Common myeloid progenitor, CD34-positive (primary cell): ENCODE measurements at regions not wholly inside any gene's neighbourhood (a gene's known extent, or its start where the extent isn't known, plus 50 kb on each side); places are given as distances from the start of the nearest gene placed in this dataset.
A peak's percentile ranks its signal among the peaks of the same experiment; 100 is the strongest.

Experiments used
- CTCF ChIA-PET: fragments of 350-600 bp; sonication (Branson Sonifier 250); formaldehyde crosslinking; loops from one replicate; lab custom pipeline; 2021; ENCODE audit warnings: antibody characterized with exemption; lab: Charles Lee
- POLR2A ChIA-PET: fragments of 350-600 bp; sonication (Branson Sonifier 250); formaldehyde crosslinking; loops from one replicate; lab custom pipeline; 2021; ENCODE audit warnings: antibody characterized with exemption; lab: Charles Lee
- DNase-seq, 3 donors: peaks; one replicate each; pipeline versions ENCODE4 v3.0.0 to v3.0.0-alpha.2; 2013
- H3K27ac ChIP-seq, 2 experiments: 1 replicate in 1 of 2; 2 replicates in 1 of 2; pipeline ENCODE4 v1.7.0; 2013; ENCODE audit warnings: inconsistent platforms in 2 of 2, low read length in 2 of 2, mild to moderate bottlenecking in 2 of 2, low read depth in 1 of 2, moderate library complexity in 1 of 2; ENCODE audit not compliant: severe bottlenecking in 2 of 2, insufficient read depth in 1 of 2, poor library complexity in 1 of 2
- H3K27me3 ChIP-seq, 5 experiments: replicated peaks in 2 of 5; 1 replicate in 3 of 5; 2 replicates in 2 of 5; pipeline versions ENCODE4 v1.6.1 to v1.7.0; 2013; ENCODE audit warnings: low read length in 4 of 5, mild to moderate bottlenecking in 2 of 5, moderate library complexity in 2 of 5, inconsistent platforms in 1 of 5; ENCODE audit not compliant: insufficient read depth in 5 of 5, control insufficient read depth in 4 of 5
- H3K36me3 ChIP-seq, 4 experiments: 1 replicate in 2 of 4; 2 replicates in 2 of 4; pipeline versions ENCODE4 v1.6.1 to v1.7.0; 2013; ENCODE audit warnings: low read length in 3 of 4, control low read depth in 1 of 4, mild to moderate bottlenecking in 1 of 4; ENCODE audit not compliant: control insufficient read depth in 4 of 4, insufficient read depth in 4 of 4
- H3K4me1 ChIP-seq, 4 experiments: 1 replicate in 3 of 4; 2 replicates in 1 of 4; pipeline versions ENCODE4 v1.6.1 to v1.7.1; 2013; ENCODE audit warnings: low read length in 3 of 4, mild to moderate bottlenecking in 3 of 4, control low read depth in 1 of 4, inconsistent platforms in 1 of 4, moderate library complexity in 1 of 4; ENCODE audit not compliant: control insufficient read depth in 4 of 4, insufficient read depth in 4 of 4; ENCODE audit errors: control extremely low read depth in 1 of 4
- H3K4me3 ChIP-seq, 7 experiments: 1 replicate in 4 of 7; 2 replicates in 3 of 7; pipeline versions ENCODE4 v1.5.1 to v1.7.0; 2013; ENCODE audit warnings: mild to moderate bottlenecking in 7 of 7, low read length in 6 of 7, moderate library complexity in 6 of 7, inconsistent platforms in 2 of 7, low read depth in 2 of 7, control low read depth in 1 of 7; ENCODE audit not compliant: insufficient read depth in 4 of 7, control insufficient read depth in 1 of 7; ENCODE audit errors: extremely low read depth in 1 of 7
- H3K9me3 ChIP-seq, 5 experiments: 1 replicate in 4 of 5; 2 replicates in 1 of 5; pipeline versions ENCODE4 v1.6.1 to v1.7.1; 2013; ENCODE audit warnings: low read length in 4 of 5, mild to moderate bottlenecking in 2 of 5, inconsistent platforms in 1 of 5, low read depth in 1 of 5, moderate library complexity in 1 of 5; ENCODE audit not compliant: control insufficient read depth in 4 of 5, insufficient read depth in 2 of 5; ENCODE audit errors: control extremely low read depth in 1 of 5
- WGBS: methylation state at CpG from one replicate; pipeline ENCODE4 v1.1.5; 2013; ENCODE audit not compliant: insufficient coverage; 5-methylcytosine and 5-hydroxymethylcytosine counted together

DNA sequence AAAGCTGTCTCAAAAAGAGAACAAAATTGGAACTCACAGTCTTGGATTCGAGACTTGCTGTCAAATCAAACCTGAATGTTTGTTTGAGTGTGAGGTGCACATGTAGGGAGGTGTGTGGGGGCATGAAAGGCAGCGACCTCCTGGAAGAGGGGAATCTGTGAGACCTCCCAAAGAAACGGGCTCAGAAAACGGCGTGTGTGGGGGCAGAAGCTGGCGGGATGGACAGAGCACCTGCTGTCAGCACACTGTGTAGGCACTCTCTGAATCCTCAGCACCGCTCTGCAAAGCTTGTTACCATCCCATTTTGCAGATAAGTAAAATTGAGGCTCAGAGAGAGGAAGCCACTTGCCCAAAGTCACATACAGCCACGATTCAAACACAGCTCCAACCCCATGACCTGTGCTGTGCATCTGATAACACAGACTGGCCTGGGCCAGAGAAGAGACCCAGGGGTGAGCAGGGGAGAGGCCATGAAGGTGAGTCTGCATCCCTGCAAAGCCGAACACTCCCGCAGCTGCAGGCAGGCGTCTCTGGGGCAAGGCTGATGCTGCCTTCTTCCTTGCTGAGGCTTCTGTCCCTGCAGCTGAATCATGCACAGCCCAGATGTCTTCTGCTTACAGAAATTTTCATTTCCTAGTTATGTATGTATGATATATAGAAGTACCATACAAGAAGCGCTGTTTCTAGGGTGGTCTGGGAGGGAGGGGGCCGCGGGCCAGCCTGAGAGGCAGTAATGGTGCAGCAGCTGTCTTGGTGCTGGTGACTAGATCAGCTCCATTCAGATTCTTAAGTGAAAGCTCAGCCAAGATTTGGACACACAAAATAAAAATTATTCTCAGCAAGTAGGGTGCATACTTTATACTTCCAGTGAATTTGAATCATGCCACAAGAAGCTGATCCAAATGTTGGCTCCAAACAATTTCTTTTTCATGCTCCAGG lies 67.3 kb upstream of the SHISAL1 start:
- H3K4me3 ChIP-seq = no peak overlapping the region
- 93% methylated on average over 9 of the region's 14 CpGs for WGBS
- H3K9me3 ChIP-seq = peaks cover 2 to 18% (median 5%) of the 10 kb centered on the region in 5 experiments
- DNase-seq = no peak
- ChIA-PET CTCF (interaction anchor here (1.3 kb wide), 1 partner anchor 44 kb away, joined by 3 read pairs; no protein-coding TSS in a partner anchor), POLR2A (no interaction called here)
- no peaks in the 10 kb centered on the region for H3K36me3 ChIP-seq
- H3K4me1 ChIP-seq = no peaks in the 10 kb centered on the region
- peaks cover 2 to 31% (median 5%) of the 10 kb centered on the region in 5 experiments for H3K27me3 ChIP-seq
- no peak overlapping the region for H3K27ac ChIP-seq

- ChIA-PET CTCF (no interaction called here), POLR2A (no interaction called here)
- Histone ChIP-seq H3K4me3 (no peak overlapping the region), H3K27me3 (peaks cover 2 to 31% (median 5%) of the 10 kb centered on the region in 5 experiments), H3K4me1 (no peaks in the 10 kb centered on the region), H3K36me3 (no peaks in the 10 kb centered on the region), H3K27ac (no peak overlapping the region), H3K9me3 (peaks cover 2 to 25% (median 5%) of the 10 kb centered on the region in 5 experiments)
- no peak for DNase-seq
Observed at GRCh38 chr22:44378380-44378779, 65.6 kb upstream of the SHISAL1 start.

GRCh38 chr22:44375451-44375850 lies 62.7 kb upstream of the SHISAL1 start:
- ChIA-PET POLR2A (no interaction called here), CTCF (no interaction called here)
- Histone ChIP-seq H3K27ac (no peak overlapping the region), H3K27me3 (peaks cover 0 to 6% (median 2%) of the 10 kb centered on the region in 5 experiments), H3K36me3 (no peaks in the 10 kb centered on the region), H3K9me3 (peaks cover 2 to 25% (median 5%) of the 10 kb centered on the region in 5 experiments), H3K4me1 (no peaks in the 10 kb centered on the region), H3K4me3 (no peak overlapping the region)
- DNase-seq = peak in 1 of 3 donors; percentile 21
- WGBS = no CpG with 5 or more reads among the region's 1 CpG

DNA sequence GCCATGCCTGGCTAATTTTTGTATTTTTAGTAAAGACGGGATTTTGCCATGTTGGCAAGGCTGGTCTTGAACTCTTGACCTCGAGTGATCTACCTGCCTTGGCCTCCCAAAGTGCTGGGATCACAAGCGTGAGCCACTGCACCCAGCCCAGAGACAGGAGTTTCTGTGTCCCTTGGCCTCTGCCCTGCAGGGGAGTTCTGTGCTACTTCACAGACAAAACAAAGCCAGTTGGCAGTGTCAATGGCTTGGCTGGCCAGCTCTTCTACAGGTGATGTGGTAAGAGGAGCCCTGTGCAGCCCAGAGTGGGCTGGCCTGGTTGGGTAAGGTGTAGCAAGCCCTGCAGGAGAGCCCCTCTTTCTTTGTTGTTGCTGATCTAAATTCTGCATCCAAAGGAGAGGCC lies 60.5 kb upstream of the SHISAL1 start:
- no peaks in the 10 kb centered on the region for H3K4me1 ChIP-seq
- WGBS = 97% methylated on average over 3 of the region's 3 CpGs
- H3K27me3 ChIP-seq = peaks cover 0 to 2% (median 2%) of the 10 kb centered on the region in 5 experiments
- ChIA-PET CTCF (no interaction called here), POLR2A (no interaction called here)
- no peak overlapping the region for H3K4me3 ChIP-seq
- no peaks in the 10 kb centered on the region for H3K36me3 ChIP-seq
- DNase-seq = no peak
- peaks cover 2 to 21% (median 3%) of the 10 kb centered on the region in 5 experiments for H3K9me3 ChIP-seq
- no peak overlapping the region for H3K27ac ChIP-seq

GRCh38 chr22:44372611-44373010 lies 59.9 kb upstream of the SHISAL1 start:
- H3K27ac ChIP-seq = no peak overlapping the region
- no peaks in the 10 kb centered on the region for H3K36me3 ChIP-seq
- WGBS = 100% methylated on average over 3 of the region's 4 CpGs
- H3K27me3 ChIP-seq = peaks cover 0 to 2% (median 0%) of the 10 kb centered on the region in 5 experiments
- H3K4me1 ChIP-seq = no peaks in the 10 kb centered on the region
- ChIA-PET CTCF (no interaction called here), POLR2A (no interaction called here)
- peaks cover 2 to 17% (median 3%) of the 10 kb centered on the region in 5 experiments for H3K9me3 ChIP-seq
- no peak overlapping the region for H3K4me3 ChIP-seq
- DNase-seq = no peak

GRCh38 chr22:44371741-44372525 lies 59.2 kb upstream of the SHISAL1 start:
- Histone ChIP-seq H3K27me3 (peaks cover 0 to 2% (median under 1%) of the 10 kb centered on the region in 5 experiments), H3K4me3 (no peak overlapping the region), H3K9me3 (peaks cover 2 to 17% (median 3%) of the 10 kb centered on the region in 5 experiments), H3K4me1 (no peaks in the 10 kb centered on the region), H3K36me3 (no peaks in the 10 kb centered on the region), H3K27ac (no peak overlapping the region)
- POLR2A ChIA-PET = no interaction called here
- DNase-seq = no peak
- WGBS = 100% methylated on average over 2 of the region's 3 CpGs
- CTCF ChIA-PET = no interaction called here
